NCI-H774 (cell line): ENCODE measurements at regions not wholly inside any gene's neighbourhood (a gene's known extent, or its start where the extent isn't known, plus 50 kb on each side); places are given as distances from the start of the nearest gene placed in this dataset.
"Not testable (repeated sequence)": the region's sequence is repeated elsewhere in the genome, so short reads cannot be mapped to it uniquely, and the experiment has no call there.

Source experiments
- DNase-seq: peaks from one replicate; lab custom pipeline; 2025; lab: John Stamatoyannopoulos, UW

DNA sequence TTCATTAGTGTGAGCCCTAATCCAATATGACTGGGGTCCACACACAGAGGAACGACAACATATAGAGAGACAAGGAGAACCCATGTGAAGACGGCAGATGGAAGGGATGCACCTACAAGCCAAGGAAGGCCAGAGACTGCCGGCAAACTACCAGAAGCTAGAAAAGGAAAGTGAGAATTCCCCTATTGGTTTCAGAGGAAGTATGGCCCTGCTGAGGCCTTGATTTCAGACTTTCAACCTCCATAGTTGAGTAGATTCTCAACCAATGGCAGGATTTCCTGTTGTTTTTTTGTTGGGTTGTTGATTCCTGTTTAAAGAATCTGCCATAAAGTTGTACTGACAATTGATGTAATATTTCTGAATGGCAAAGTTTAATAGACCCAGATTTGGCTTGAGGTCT lies 241.5 kb downstream of the SATB2 start:
- no peak for DNase-seq

DNA sequence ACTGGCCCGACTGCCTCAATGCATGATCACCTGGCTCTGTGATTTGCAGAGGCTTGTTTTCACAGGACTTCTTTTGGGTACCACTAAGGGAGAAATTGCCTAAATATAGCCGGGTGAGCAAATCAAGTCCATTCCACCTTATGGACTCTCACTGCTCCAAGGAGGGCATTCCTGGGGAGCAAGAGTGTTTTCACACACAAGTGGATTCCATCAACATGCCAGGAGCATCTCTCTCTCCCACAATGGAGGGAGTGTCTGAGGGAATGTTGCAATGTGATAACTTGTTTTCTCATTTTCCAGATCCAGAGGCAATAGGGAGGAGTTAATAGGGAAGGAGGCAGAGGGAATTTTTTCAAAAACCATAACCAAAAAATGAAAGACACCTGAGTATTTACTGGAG lies 250.7 kb downstream of the SATB2 start:
- DNase-seq, result no peak

DNA sequence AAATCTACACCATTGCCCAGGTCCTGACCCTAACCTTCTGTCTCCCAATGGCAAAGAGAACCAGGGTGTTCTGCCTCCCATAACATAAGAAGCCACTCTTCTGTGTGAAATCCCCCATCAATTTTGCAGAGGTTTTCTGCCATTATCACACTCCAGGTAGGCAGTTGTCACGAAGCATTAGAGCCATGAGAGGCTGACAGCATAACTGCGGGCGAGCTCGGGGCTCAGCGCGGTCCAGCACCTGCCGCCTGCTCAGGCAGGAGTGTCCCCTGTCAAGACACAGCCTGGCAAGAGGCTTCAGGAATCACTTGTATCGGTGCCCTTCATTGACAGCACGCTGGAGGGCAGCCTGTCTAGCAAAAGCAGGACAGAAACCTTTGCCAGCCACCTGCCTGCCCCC lies 251.2 kb downstream of the SATB2 start:
- no peak for DNase-seq

DNA sequence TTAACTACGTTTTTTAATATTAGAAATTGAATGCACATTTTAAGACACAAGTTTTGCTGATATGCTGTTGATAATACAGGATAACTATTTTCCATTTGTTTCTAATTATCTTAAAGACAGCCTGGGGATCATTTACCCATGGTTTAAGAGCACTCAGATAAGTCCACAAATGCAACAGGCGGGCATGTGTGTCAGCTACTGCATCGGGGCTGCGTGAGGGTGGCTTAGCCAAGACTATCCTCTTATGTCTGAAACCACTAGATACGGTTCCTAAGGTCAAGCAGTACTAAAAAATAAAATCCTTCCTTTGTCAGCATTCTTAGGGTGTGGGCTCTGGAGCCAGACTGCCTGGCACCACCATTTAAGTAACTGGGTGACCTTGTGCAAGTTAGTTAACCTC lies 254.8 kb downstream of the SATB2 start:
- no peak for DNase-seq

DNA sequence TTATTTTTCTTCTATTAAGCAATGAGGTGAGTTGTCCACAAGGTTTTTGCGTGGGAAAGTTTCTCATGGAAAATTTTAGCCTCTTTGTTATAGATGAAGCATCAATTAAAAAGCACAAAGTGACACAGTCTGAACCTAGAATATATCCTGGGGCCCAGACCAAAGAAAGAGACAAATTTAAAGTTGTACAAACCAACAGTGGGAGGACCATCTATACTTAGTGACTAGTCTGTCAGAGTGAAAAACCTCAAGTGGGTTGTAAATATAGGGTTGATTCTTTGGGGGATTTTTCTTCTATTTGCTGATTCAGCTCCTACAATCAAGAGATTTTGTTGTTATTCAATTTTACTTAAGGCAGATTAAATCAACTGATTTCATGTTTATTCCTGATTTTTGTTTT lies 256.2 kb downstream of the SATB2 start:
- no peak for DNase-seq

DNA sequence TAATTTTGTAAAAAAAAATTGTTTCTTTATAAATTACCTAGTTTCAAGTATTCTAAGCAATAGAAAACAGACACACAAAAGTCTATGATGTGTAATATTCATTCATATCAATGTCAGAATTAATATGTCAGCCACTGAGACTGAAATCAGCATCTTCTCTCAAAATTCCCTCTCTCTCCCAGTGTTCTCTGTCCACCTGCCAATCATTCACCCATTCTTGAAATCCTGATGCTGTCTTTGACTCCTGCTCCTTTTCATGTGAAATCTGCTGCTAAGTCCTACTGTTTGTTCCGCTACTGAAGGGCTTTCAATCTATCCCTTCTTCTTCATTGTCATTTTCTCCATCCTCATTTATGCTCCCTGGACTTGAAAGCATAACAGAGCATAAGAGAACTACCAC lies 257.9 kb downstream of the SATB2 start:
- no peak for DNase-seq

DNA sequence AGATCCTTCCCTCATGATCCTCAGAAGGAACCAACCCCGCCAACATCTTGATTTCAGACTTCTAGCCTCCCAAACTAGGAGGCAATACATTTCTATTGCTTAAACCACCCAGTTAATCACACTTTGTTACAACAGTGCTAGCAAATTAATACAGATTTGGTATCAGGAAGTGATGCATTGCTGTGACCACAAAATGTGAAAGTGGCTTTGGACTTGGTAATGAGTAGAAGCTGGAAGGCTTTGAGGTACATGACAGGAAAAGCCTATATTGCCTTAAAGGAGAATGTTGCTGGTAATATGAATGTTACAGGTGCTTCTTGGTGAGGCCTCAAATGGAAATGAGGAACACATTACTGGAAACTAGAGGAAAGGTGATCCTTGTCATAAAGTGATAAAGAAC lies 260.3 kb downstream of the SATB2 start:
- DNase-seq, result no peak

DNA sequence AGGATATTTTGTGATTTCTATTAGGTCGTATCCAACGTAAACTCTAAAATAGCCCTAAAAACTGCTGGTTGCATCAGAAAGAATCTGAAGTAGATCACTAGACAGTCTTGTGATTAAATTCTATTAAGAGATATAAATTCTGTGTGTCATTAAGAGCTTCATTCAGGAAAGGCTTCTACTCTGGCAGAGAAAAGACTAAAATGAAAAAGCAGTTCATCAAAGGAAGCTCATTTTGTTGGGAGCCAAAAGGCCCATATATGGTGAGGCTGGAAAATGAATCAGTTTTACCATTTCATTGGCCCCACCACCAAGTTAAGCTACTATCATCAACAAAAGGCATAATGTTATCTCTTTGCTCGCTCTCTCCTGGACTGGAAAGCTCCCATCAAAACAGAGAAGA lies 261.1 kb downstream of the SATB2 start:
- DNase-seq, result no peak

DNA sequence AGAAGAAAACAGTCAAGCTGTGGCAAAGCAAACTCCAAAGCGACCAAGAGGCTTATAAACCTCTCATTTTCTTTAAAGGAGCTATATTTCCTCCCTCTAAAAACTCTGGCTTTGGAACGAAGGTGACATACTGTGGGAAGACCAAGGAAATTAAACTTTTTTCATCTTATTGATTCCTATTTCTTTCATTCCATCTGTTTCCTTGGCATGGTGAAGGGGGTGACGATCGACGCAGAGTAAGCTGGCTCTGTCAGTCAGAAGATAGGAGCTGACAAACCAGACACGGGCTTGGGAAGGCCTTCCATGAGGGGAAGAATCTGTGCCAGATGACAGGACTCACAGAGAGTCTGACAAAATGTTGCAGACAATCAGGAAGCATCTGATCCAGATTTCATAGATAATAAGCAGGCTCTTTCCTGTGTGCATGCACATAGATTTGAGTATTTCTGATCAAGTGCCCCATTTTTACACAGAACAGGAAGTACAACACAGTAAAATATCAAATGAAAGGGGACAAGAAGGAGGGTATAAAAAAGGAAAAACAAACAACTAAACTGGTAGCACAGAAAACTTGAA lies 261.7 kb downstream of the SATB2 start:
- DNase-seq, result no peak

DNA sequence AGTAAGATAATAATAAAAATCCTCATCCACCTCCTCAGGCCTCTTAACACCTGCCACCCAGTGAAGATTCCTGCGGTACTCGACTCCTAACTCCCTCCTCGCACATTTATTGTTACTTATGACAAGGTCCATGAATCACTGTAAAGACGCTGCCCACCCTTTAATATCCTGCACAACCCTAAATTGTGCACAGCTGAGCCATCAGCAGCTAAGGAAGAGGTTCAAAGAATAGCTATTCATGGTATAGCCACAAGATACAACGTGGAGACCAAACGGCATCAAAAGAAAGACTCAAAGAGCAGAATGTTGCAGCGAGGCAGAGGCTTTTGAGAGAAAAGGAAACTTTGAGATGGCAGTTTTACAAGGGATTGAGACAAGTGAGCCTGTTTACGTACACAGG lies 266.3 kb downstream of the SATB2 start:
- DNase-seq, result no peak

DNA sequence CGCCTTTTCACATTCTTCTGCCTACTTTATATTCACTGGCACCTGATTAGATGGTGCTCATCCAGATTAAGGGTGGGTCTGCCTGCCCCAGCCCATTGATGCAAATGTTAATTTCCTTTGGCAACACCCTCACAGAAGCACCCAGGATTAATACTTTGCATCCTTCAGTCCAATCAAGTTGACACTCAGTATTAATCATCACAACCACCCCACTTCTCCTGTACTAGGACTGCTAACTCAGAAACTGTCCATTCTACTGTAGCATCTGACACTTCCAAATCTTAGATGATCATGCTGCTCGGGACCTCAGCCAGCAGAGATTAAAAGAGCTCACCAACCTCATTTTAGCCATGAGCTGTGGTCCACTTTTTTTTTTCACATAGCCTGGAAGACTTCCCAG lies 268.5 kb downstream of the SATB2 start:
- no peak for DNase-seq

DNA sequence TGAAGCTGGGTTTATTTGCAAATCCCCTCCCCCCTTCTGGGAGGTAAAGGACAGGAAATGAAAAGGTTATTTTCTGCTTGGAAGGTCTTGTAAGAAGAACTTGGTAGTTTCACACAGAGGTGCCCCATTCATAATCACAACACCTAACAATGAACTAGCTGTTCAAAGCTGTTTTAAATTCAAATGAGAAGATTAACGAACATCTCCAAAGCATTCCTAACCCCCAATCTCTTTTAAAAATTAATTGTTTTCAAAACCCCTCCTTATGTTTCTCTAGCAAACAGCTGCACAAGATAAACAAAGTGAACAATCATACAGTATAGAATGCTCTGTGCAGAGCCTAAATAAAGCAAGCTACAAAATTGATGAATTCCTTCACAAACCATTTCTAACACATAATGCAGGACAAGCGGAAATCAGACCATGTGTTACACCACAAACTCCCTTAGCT lies 271.4 kb downstream of the SATB2 start:
- DNase-seq, result no peak

DNA sequence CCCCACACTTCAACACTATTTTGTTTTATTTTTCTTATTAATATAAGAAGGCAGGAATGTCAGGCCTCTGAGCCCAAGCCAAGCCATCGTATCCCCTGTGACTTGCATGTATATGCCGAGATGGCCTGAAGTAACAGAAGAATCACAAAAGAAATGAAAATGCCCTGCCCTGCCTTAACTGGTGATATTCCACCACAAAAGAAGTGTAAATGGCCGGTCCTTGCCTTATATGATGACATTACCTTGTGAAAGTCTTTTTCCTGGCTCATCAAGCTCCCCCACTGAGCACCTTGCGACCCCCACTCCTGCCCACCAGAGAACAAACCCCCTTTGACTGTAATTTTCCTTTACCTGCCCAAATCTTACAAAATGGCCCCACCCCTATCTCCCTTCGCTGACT lies 272.6 kb downstream of the SATB2 start:
- DNase-seq, result not testable (repeated sequence)

DNA sequence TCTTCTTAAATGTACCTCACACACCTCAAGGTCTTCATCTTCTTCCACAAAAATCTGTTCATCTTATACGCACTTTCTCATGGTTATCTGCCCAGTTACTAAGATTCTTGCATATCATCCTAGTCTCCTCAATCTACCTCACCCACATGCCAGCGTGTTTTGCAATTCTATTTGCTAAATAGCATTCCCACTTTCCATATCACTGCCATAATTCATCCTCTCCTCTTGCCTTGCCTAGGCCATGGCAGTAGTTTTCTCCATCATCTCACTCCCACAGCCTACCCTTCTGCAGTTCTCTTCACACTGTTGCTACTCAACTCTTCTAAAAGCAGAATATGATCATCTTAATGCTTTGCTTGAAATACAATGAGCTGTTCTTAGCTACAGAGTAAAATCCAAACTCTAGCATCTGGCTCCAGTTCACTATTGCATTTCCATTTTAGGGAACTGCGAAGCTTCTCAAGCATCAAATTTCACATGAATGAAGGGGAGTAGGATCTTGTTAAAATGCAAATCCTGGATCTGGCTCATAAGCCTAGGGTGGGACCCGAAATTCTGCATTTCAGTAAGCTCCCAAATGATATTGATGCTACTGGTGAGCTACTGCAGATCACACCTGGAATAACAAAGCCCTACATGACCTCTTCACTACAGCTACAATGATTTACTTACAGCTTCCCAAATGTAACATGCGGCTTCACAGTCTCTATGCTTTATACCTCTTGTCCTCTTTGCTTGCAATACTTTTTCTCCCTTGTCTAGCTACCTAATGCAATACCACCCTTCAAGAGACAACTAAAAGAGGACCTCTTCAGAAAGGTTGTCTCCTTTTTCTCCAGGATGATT lies 293.9 kb downstream of the SATB2 start:
- DNase-seq, result no peak

DNA sequence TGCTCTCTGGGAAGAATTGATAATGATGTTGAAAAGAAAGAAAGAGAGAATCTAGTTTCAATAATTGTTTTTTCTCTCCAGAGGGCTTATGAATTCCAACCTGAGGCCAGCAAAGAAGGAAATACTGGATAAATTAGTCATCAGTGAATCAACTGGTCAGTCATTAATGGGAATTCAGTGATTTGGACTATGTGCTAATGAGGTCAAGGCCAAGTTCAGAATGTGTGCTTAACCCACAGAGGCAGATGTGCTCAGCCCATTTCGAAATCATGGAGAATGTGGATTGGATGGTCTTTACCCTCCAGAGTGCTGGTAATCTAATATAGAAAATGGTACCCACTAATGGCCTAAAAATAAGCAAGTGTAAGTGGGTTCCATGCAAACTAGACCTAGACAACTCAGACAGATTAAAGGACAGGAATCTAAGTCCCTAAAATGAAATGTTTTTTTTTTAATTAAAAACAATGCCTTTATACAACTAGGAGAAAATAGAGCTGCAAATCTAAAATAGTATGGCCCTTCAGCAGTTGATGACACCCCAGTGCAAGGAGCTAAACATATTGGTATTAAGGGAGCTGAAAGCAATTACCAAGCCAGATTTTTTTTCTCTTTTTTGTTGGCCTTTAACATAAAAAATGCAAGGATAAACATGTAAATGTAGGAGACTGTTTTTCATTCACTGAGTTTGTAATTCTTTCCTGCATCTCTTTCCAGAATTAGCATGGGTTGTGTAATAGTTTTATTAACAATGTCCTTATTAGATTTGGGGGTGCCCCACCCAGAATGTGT lies 296.9 kb downstream of the SATB2 start:
- no peak for DNase-seq

DNA sequence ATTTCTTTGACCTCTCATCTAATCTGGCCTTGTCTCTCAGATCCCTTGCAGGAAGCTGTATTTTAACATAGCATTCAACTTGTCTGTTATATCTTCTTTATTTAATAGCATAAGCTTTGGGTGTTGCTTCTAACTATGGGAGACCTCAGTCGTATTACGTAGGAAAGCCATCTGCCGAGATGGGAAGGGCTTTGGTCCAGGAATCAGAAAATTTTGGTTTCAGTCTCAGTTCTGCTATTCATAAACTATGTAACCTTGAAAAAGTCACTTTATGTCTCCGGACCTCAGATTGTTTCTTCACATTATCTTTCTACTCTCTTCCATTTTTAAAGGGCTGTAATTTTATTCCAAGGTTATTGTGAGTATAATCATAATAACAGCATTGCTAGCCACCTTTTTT lies 297.7 kb downstream of the SATB2 start:
- no peak for DNase-seq

DNA sequence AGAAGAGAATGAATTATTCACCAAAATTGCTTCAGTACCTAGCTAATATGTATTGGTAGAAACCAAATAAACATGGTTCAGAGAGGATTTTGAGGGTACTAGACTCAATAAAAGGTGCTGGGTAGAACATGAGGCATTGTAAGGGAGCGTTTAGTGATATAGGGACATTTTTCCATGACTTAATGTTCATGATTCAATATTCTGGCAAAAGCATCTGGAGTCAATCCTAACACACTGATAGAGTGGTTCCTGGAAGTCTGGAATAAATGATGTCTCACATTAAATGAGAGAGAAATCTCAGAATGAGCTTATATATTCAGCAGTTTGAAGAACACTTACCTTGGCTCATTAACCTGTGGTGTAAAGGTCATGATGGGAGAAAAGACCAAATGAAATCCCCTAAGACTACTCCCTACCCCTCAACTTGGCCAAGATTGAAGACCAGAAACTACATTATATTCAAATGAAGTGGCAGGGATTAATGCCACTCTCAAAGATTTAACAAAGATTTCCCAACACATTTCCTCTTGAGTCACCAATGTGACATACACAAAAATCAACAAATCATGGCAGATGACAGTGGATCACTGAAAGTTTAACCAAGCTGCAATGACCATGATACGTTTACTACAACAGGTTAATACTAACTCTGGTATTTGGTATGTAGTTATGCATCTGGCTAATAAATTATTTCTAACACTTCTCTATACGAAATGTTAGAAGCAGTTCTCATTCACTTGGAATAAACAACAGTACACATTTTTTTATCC lies 309.5 kb downstream of the SATB2 start:
- no peak for DNase-seq

DNA sequence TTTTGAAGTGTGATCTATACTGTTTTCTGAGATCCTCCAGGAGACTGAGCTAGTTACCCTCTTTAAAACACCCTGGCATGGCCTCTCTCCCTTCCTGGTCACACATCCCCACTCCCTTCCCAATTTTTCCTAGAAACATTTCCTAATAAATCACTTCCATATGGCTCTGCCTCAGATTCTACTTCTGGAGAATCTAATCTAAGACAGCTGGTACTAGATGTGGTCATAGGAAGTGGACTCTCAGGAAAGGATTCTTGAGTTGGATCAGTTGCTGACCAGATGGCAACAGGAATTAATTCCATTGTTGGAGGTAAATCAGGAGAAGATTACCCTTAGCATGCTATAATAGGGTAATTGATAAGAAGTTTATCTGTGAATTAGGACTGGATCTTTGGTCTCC lies 310.5 kb downstream of the SATB2 start:
- DNase-seq, result no peak

DNA sequence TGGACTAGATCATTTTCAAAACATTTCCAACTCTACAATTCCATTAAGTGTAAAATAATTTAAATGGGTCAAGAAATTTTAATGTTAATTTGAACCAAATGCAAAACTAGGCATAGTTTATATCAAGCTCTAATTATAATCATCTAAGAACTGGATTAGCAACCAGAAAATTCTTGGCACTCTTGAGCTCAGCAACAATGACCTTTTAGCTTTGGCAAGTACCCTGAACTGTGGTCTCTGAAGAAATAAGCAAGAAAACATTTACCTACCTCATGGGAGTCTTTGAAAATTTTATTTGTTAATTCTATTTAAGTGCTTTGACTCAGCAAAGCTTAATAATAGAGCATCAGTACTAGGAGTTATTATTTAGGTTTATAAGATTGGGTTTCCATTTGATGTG lies 313.2 kb downstream of the SATB2 start:
- DNase-seq, result no peak

DNA sequence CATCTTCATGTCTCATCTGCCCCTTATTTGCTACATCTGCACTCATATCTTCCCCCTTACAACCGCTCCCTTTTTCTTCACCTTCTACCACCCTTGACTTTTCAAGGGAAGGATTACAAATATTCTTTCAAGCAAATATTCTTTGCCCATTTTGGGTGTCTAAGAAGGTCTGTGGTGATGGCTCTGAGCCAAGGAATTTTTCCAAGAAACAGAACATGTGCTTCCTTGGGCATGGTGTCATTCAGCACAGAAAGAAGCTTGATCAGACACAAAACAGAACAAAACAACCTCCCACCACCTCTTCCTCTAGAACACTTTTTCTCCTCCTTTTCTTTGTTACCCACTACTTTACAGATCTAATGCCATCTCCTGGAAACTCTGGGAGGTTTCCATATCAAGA lies 313.7 kb downstream of the SATB2 start:
- no peak for DNase-seq

DNA sequence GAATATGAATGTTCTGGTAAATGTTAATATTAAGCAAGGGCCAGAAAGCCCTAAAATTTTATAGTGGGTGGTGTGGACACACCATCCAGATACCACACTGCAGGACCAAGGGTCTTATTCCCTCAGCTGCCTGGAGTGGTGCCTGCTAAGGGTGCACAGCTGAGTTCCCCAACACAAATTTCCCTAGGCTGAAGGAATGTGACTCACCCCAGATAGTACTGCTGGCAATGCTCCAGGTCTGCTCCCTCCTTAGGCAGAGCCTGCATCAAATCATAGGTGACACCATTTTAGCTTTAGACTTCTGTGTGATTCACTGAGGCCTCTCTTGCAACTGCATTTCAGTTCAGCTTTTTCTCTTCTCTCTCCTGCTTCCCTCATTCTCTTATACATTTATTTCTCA lies 321.1 kb downstream of the SATB2 start:
- DNase-seq, result no peak

DNA sequence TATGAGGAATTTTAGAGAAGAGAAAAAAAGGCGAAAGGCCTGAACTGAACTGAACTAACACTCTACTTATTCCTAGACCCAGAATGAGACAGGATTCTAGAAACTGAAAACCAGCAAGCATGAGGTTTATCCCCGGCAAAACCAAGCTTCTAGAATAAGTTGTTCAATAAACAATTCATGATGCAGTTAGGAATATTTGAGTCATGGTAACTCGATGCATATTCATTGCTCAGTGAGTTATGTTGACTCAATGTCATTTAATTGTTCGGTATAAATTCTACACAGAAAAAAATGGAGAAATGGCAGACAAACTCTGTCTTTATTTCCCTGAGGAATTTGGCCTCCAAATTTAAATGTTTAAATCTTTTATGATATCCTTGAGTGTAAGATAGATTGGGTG lies 321.5 kb downstream of the SATB2 start:
- DNase-seq, result no peak
